ENCODE measurements at regions not wholly inside any gene's neighbourhood (a gene's known extent, or its start where the extent isn't known, plus 50 kb on each side); places are given as distances from the start of the nearest gene placed in this dataset.

DNA sequence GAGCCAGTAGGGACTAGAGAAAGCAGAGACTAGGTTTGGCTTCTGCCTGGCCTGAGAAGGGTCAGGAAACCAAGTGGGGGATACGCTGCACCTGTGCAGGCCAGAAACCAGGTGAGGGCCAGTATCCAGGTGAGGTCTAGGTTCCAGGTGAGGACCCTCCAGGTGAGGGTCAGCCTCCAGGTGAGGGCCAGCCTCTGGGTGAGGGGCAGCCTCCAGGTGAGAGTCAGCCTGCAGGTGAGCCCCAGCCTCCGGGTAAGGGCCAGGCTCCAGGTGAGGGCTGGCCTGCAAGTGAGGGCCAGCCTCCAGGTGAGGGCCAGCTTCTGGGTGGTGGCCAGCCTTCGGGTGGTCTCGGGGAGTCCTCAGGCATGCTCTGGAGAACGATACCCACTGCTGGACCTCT lies 238.8 kb downstream of the USP46 start:
- BruUV-seq (replicated peaks) = no TSS peak
- Histone ChIP-seq H3K36me3 (ENCODE audit: control insufficient read depth, insufficient read depth, low read length) (no peaks in the 10 kb centered on the region), H3K27me3 (ENCODE audit: control insufficient read depth in 2 of 2, insufficient read depth in 2 of 2, low read length in 2 of 2) (no peaks in the 10 kb centered on the region), H3K27ac (ENCODE audit: extremely low read depth, low read depth, low read length) (no peak overlapping the region), H3K79me2 (ENCODE audit: control insufficient read depth, insufficient read depth, low read length) (no peaks in the 10 kb centered on the region), H3K4me1 (replicated peaks in 1 of 2; ENCODE audit: control insufficient read depth in 2 of 2, insufficient read depth in 2 of 2, low read length in 2 of 2) (no peaks in the 10 kb centered on the region), H3K9me1 (ENCODE audit: control insufficient read depth, insufficient read depth, low read length) (no peaks in the 10 kb centered on the region), H3K9me3 (replicated peaks; ENCODE audit: control insufficient read depth, insufficient read depth, low read depth, low read length) (no peaks in the 10 kb centered on the region), H3K4me2 (ENCODE audit: insufficient read depth, low read length) (no peak overlapping the region), H3K4me3 (no peak overlapping the region), H4K20me1 (replicated peaks; ENCODE audit: control insufficient read depth, insufficient read depth, low read length) (no peaks in the 10 kb centered on the region; the same call in 1 of the 2 replicates), H3K9ac (ENCODE audit: insufficient read depth in 1 of 2, low read depth in 2 of 2, low read length in 2 of 2) (no peak overlapping the region), H2AFZ (ENCODE audit: low read depth, low read length) (no peak overlapping the region)
- ChIA-PET CTCF (ENCODE audit: low intra/inter-chr PET ratio) (no interaction called here), POLR2A (no interaction called here)
- ATAC-seq (no peak), FAIRE-seq (no peak), DNase-seq (ENCODE audit: extremely low read depth in 1 of 4, low spot score in 3 of 4) (no peak)
- intact Hi-C loops (cut with micrococcal nuclease) = no loop called here
- in situ Hi-C loops (cut with MboI) = no loop called here
- 2% methylated on average over 5 of the region's 5 CpGs for WGBS (ENCODE audit: insufficient coverage, low coverage, missing lambda C conversion rate)
- TF ChIP-seq LARP7 (IDR thresholded peaks at IDR 0.05) = no peak
- no peak for TF ChIP-seq POLR3A (IDR thresholded peaks at IDR 0.05; ENCODE audit: borderline replicate concordance, extremely low read depth, insufficient read depth, insufficient read length)
- TF ChIP-seq HLTF (IDR thresholded peaks at IDR 0.05) = no peak
- no peak for TF ChIP-seq ZNF316 (IDR thresholded peaks at IDR 0.05)
- TF ChIP-seq ZNF79 (CRISPR knock-in tag; IDR thresholded peaks at IDR 0.05; ENCODE audit: low read depth) = no peak
- TF ChIP-seq, protein P1, sequence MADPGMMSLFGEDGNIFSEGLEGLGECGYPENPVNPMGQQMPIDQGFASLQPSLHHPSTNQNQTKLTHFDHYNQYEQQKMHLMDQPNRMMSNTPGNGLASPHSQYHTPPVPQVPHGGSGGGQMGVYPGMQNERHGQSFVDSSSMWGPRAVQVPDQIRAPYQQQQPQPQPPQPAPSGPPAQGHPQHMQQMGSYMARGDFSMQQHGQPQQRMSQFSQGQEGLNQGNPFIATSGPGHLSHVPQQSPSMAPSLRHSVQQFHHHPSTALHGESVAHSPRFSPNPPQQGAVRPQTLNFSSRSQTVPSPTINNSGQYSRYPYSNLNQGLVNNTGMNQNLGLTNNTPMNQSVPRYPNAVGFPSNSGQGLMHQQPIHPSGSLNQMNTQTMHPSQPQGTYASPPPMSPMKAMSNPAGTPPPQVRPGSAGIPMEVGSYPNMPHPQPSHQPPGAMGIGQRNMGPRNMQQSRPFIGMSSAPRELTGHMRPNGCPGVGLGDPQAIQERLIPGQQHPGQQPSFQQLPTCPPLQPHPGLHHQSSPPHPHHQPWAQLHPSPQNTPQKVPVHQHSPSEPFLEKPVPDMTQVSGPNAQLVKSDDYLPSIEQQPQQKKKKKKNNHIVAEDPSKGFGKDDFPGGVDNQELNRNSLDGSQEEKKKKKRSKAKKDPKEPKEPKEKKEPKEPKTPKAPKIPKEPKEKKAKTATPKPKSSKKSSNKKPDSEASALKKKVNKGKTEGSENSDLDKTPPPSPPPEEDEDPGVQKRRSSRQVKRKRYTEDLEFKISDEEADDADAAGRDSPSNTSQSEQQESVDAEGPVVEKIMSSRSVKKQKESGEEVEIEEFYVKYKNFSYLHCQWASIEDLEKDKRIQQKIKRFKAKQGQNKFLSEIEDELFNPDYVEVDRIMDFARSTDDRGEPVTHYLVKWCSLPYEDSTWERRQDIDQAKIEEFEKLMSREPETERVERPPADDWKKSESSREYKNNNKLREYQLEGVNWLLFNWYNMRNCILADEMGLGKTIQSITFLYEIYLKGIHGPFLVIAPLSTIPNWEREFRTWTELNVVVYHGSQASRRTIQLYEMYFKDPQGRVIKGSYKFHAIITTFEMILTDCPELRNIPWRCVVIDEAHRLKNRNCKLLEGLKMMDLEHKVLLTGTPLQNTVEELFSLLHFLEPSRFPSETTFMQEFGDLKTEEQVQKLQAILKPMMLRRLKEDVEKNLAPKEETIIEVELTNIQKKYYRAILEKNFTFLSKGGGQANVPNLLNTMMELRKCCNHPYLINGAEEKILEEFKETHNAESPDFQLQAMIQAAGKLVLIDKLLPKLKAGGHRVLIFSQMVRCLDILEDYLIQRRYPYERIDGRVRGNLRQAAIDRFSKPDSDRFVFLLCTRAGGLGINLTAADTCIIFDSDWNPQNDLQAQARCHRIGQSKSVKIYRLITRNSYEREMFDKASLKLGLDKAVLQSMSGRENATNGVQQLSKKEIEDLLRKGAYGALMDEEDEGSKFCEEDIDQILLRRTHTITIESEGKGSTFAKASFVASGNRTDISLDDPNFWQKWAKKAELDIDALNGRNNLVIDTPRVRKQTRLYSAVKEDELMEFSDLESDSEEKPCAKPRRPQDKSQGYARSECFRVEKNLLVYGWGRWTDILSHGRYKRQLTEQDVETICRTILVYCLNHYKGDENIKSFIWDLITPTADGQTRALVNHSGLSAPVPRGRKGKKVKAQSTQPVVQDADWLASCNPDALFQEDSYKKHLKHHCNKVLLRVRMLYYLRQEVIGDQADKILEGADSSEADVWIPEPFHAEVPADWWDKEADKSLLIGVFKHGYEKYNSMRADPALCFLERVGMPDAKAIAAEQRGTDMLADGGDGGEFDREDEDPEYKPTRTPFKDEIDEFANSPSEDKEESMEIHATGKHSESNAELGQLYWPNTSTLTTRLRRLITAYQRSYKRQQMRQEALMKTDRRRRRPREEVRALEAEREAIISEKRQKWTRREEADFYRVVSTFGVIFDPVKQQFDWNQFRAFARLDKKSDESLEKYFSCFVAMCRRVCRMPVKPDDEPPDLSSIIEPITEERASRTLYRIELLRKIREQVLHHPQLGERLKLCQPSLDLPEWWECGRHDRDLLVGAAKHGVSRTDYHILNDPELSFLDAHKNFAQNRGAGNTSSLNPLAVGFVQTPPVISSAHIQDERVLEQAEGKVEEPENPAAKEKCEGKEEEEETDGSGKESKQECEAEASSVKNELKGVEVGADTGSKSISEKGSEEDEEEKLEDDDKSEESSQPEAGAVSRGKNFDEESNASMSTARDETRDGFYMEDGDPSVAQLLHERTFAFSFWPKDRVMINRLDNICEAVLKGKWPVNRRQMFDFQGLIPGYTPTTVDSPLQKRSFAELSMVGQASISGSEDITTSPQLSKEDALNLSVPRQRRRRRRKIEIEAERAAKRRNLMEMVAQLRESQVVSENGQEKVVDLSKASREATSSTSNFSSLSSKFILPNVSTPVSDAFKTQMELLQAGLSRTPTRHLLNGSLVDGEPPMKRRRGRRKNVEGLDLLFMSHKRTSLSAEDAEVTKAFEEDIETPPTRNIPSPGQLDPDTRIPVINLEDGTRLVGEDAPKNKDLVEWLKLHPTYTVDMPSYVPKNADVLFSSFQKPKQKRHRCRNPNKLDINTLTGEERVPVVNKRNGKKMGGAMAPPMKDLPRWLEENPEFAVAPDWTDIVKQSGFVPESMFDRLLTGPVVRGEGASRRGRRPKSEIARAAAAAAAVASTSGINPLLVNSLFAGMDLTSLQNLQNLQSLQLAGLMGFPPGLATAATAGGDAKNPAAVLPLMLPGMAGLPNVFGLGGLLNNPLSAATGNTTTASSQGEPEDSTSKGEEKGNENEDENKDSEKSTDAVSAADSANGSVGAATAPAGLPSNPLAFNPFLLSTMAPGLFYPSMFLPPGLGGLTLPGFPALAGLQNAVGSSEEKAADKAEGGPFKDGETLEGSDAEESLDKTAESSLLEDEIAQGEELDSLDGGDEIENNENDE (IDR thresholded peaks at IDR 0.05; ENCODE audit: low read depth, low read length) = no peak
